Prostate gland (tissue), 2 donors: ENCODE measurements at regions not wholly inside any gene's neighbourhood (a gene's known extent, or its start where the extent isn't known, plus 50 kb on each side); places are given as distances from the start of the nearest gene placed in this dataset.

ENCODE experiments used
- POLR2A ChIP-seq: fragments of 450-650 bp; IDR thresholded peaks from one replicate; pipeline ENCODE4 v1.6.1; 2016; ENCODE audit warnings: antibody characterized with exemption, mild to moderate bottlenecking
- POLR2AphosphoS5 ChIP-seq: sonication (generic); formaldehyde crosslinking; IDR thresholded peaks from one replicate; pipeline ENCODE4 v1.6.1; 2017; ENCODE audit warnings: antibody characterized with exemption
- TF ChIP-seq, protein P1 (sequence below), 4 experiments: fragments of 200-600 bp in 2 of 4; fragments of 450-650 bp in 2 of 4; sonication (generic) in 2 of 4; IDR thresholded peaks; 1 replicate in 3 of 4; 2 replicates in 1 of 4; pipeline ENCODE4 v1.5.1; 2016 to 2019; ENCODE audit warnings: antibody characterized with exemption in 4 of 4, mild to moderate bottlenecking in 2 of 4, moderate library complexity in 2 of 4

DNA sequence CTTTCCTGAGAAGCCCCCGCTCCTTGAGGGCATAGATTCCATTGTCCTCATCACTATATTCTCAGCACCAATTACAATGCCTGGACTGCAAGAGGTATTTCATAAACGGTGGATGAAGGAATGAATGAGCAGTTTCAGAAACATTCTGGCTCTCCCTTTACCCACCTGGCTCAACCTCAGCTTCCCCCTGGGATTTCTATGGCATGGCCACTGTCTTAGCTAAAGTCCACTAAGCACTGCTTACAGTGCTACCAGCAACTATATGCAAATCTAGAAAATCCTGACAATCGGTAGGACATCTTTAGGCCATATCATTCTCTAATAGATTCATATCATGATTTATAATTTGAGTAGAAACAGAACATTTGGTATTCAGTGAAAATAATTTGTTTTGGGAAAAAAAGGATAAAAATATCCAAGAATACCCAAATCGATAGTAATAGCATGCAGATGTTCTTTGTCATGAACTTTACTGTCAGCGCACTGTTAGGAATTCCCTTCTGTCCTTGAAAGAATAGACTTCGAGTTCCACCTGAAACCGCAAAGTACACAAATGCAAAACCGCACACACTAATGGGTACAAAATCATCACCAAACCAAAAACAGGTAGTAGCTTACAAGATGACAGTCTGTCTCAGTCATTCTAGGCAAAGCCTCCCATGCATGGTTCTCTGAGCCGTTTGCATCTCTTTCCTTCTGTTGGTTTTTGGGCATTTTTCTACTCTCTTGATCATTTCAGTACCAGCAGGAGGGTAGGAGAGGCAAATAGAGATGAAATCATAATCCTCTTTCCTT lies 303.6 kb upstream of the ID2 start:
- TF ChIP-seq, protein P1, sequence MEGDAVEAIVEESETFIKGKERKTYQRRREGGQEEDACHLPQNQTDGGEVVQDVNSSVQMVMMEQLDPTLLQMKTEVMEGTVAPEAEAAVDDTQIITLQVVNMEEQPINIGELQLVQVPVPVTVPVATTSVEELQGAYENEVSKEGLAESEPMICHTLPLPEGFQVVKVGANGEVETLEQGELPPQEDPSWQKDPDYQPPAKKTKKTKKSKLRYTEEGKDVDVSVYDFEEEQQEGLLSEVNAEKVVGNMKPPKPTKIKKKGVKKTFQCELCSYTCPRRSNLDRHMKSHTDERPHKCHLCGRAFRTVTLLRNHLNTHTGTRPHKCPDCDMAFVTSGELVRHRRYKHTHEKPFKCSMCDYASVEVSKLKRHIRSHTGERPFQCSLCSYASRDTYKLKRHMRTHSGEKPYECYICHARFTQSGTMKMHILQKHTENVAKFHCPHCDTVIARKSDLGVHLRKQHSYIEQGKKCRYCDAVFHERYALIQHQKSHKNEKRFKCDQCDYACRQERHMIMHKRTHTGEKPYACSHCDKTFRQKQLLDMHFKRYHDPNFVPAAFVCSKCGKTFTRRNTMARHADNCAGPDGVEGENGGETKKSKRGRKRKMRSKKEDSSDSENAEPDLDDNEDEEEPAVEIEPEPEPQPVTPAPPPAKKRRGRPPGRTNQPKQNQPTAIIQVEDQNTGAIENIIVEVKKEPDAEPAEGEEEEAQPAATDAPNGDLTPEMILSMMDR (IDR thresholded peaks at IDR 0.05) = no peak
- TF ChIP-seq POLR2A (no peak), POLR2AphosphoS5 (no peak)
